ENCODE measurements at regions not wholly inside any gene's neighbourhood (a gene's known extent, or its start where the extent isn't known, plus 50 kb on each side); places are given as distances from the start of the nearest gene placed in this dataset.

- no peak for TF ChIP-seq ZBTB33 (IDR thresholded peaks at IDR 0.05; ENCODE audit: extremely low read depth, insufficient replicate concordance, low read length)
- TF ChIP-seq ELF1 (IDR thresholded peaks at IDR 0.05; ENCODE audit: borderline replicate concordance, low read depth): no peak
- TF ChIP-seq CBX3 (IDR thresholded peaks at IDR 0.05; ENCODE audit: low read depth): no peak
Measured at GRCh38 chr13:62433660-62434059, 1018.0 kb upstream of the PCDH20 start (continued).

- H3K9me3 ChIP-seq (ENCODE audit: control insufficient read depth in 1 of 2, insufficient read depth in 1 of 2, low read depth in 1 of 2, low read length in 2 of 2): no peaks in the 10 kb centered on the region
- no peaks in the 10 kb centered on the region for H3K9me2 ChIP-seq (ENCODE audit: insufficient read depth)
- TF ChIP-seq SP1 (IDR thresholded peaks at IDR 0.05; ENCODE audit: low read depth) (no peak), EZH2phosphoT487 (IDR thresholded peaks at IDR 0.05; ENCODE audit: borderline replicate concordance) (no peak), MAX (IDR thresholded peaks at IDR 0.05) (no peak), ATF3 (IDR thresholded peaks at IDR 0.05) (no peak), REST (IDR thresholded peaks at IDR 0.05; ENCODE audit: low read depth) (no peak), CBX3 (IDR thresholded peaks at IDR 0.05; ENCODE audit: low read depth) (no peak), ELF1 (IDR thresholded peaks at IDR 0.05; ENCODE audit: borderline replicate concordance, low read depth) (no peak), SRF (IDR thresholded peaks at IDR 0.05; ENCODE audit: low read depth) (no peak), ZNF274 (IDR thresholded peaks at IDR 0.05; ENCODE audit: low read depth, low read length) (no peak), JUND (IDR thresholded peaks at IDR 0.05) (no peak), TCF7L2 (IDR thresholded peaks at IDR 0.05; ENCODE audit: borderline replicate concordance, extremely low read depth, insufficient read depth, insufficient read length) (no peak), ZBTB33 (IDR thresholded peaks at IDR 0.05; ENCODE audit: extremely low read depth, insufficient replicate concordance, low read length) (no peak), FOSL1 (IDR thresholded peaks at IDR 0.05; ENCODE audit: low read depth) (no peak), POLR2AphosphoS5 (IDR thresholded peaks at IDR 0.05; ENCODE audit: low read depth, low read length) (no peak), POLR2A (IDR thresholded peaks at IDR 0.05; ENCODE audit: borderline replicate concordance, extremely low read depth, insufficient read depth, insufficient read length) (no peak)
- H3K27ac ChIP-seq (ENCODE audit: low read depth, low read length): no peak overlapping the region
- H3K4me2 ChIP-seq (ENCODE audit: low read length): no peak overlapping the region
- no peaks in the 10 kb centered on the region for H3K79me2 ChIP-seq (ENCODE audit: insufficient read depth, low read length)
- H3K9ac ChIP-seq (ENCODE audit: low read length): no peak overlapping the region
- ChIA-PET RAD21 (ENCODE audit: low non-redundant PET in 1 of 2, low total read pairs in 2 of 2, uncharacterized antibody in 2 of 2, unreplicated experiment in 2 of 2) (no interaction called here), POLR2A (no interaction called here), CTCF (no interaction called here)
- H2AFZ ChIP-seq (ENCODE audit: low read depth, low read length, poor library complexity, severe bottlenecking): peak overlapping the region; percentile 60
- no peak overlapping the region for H3K4me3 ChIP-seq (replicated peaks in 1 of 2; ENCODE audit: low read depth in 1 of 2, low read length in 2 of 2)
- BruUV-seq (replicated peaks): no TSS peak
- H4K20me1 ChIP-seq (ENCODE audit: insufficient read depth): no peaks in the 10 kb centered on the region
- H3K4me1 ChIP-seq (ENCODE audit: control insufficient read depth in 1 of 2, insufficient read depth in 2 of 2, low read length in 2 of 2): no peaks in the 10 kb centered on the region
- intact Hi-C loops (cut with micrococcal nuclease): no loop called here
- ATAC-seq (no peak), DNase-seq (ENCODE audit: low read depth, low spot score) (no peak)
- no peaks in the 10 kb centered on the region for H3K27me3 ChIP-seq (ENCODE audit: insufficient read depth, low read length)
- no peaks in the 10 kb centered on the region for H3K36me3 ChIP-seq (ENCODE audit: control insufficient read depth in 1 of 2, insufficient read depth in 2 of 2, low read length in 2 of 2)
Measured at GRCh38 chr13:62432906-62433305, 1017.3 kb upstream of the PCDH20 start.

Measured in HCT116 (cell line).